GM12892 (cell line): ENCODE measurements at regions not wholly inside any gene's neighbourhood (a gene's known extent, or its start where the extent isn't known, plus 50 kb on each side); places are given as distances from the start of the nearest gene placed in this dataset.

ENCODE experiments used
- POLR2A ChIP-seq: IDR thresholded peaks from 2 replicates; pipeline ENCODE4 v1.6.1; 2011; ENCODE audit warnings: low read depth, low read length, control low read depth
- POLR2AphosphoS5 ChIP-seq: IDR thresholded peaks from 2 replicates; pipeline ENCODE4 v1.6.1; 2011; ENCODE audit warnings: low read depth, low read length, control low read depth
- TAF1 ChIP-seq: IDR thresholded peaks from 2 replicates; pipeline ENCODE4 v1.6.1; 2011; ENCODE audit warnings: low read depth, mild to moderate bottlenecking, control low read depth, low read length, borderline replicate concordance

- TF ChIP-seq POLR2A = no peak
- no peak for TF ChIP-seq POLR2AphosphoS5
- TF ChIP-seq TAF1 = no peak
These were observed 130.1 kb downstream of the MN1 start for GRCh38 chr22:27671413-27671935.
